Right ventricle myocardium inferior (tissue), 1 donor: ENCODE measurements at regions not wholly inside any gene's neighbourhood (a gene's known extent, or its start where the extent isn't known, plus 50 kb on each side); places are given as distances from the start of the nearest gene placed in this dataset.
A peak's percentile ranks its signal among the peaks of the same experiment; 100 is the strongest.

Experiments
- ATAC-seq: fragments of 200-7000 bp; cut with Tn5 transposase; one replicate; pipeline ENCODE4 v1.9.1; 2020; ENCODE audit warnings: mild to moderate bottlenecking, moderate library complexity
- DNase-seq: peaks from one replicate; pipeline ENCODE4 v3.0.0; 2021; ENCODE audit errors: missing footprints
- intact Hi-C: fragments of 100-400 bp; cut with DNase I; formaldehyde crosslinking; loops from one replicate; pipeline ENCODE4 v1.11.0; 2022
- donor health status: DM: no; HTN: yes; CAD: no; lungs with severe emphysema.

GRCh38 chr2:71864085-71864484, 283.6 kb downstream of the CYP26B1 start:
- intact Hi-C loops = no loop called here
- no peak for ATAC-seq
- no peak for DNase-seq

GRCh38 chr2:71863396-71863795, 284.3 kb downstream of the CYP26B1 start:
- ATAC-seq = no peak
- DNase-seq = no peak
- intact Hi-C loops = no loop called here

GRCh38 chr2:71862921-71863320, 284.7 kb downstream of the CYP26B1 start:
- ATAC-seq (no peak), DNase-seq (no peak)
- intact Hi-C loops = no loop called here

GRCh38 chr2:71861186-71862160, 286.2 kb downstream of the CYP26B1 start:
- intact Hi-C loops = no loop called here
- ATAC-seq = no peak
- DNase-seq = no peak

GRCh38 chr2:71860381-71860926, 287.2 kb downstream of the CYP26B1 start:
- DNase-seq (no peak), ATAC-seq (no peak)
- intact Hi-C loops = no loop called here

- ATAC-seq = no peak
- intact Hi-C loops = no loop called here
- DNase-seq = no peak
Measured at GRCh38 chr2:71859211-71859847, 288.3 kb downstream of the CYP26B1 start.

- no peak for DNase-seq
- ATAC-seq = no peak
- intact Hi-C loops = no loop called here
Measured at GRCh38 chr2:71858071-71858470, 289.6 kb downstream of the CYP26B1 start.

GRCh38 chr2:71857636-71858035, 290.0 kb downstream of the CYP26B1 start:
- DNase-seq (no peak), ATAC-seq (peak; percentile 8)
- intact Hi-C loops = no loop called here

GRCh38 chr2:71856773-71857525, 290.7 kb downstream of the CYP26B1 start:
- intact Hi-C loops = no loop called here
- ATAC-seq (no peak), DNase-seq (no peak)

GRCh38 chr2:71853858-71854257, 293.8 kb downstream of the CYP26B1 start:
- ATAC-seq (no peak), DNase-seq (no peak)
- intact Hi-C loops = no loop called here

- intact Hi-C loops = no loop called here
- peak; percentile 77 for DNase-seq
Measured at GRCh38 chr2:71852141-71852711, 295.4 kb downstream of the CYP26B1 start.

GRCh38 chr2:71851094-71851750, 296.4 kb downstream of the CYP26B1 start:
- DNase-seq (no peak), ATAC-seq (peak; percentile 74)
- intact Hi-C loops = no loop called here

More at GRCh38 chr2:71852141-71852711, 295.4 kb downstream of the CYP26B1 start:
- peak; percentile 26 for ATAC-seq

GRCh38 chr2:71850306-71850801, 297.3 kb downstream of the CYP26B1 start:
- intact Hi-C loops = no loop called here
- peak; percentile 58 for ATAC-seq
- DNase-seq = no peak

- intact Hi-C loops = no loop called here
- peak; percentile 36 for ATAC-seq
Measured at GRCh38 chr2:71849607-71850305, 297.9 kb downstream of the CYP26B1 start.

GRCh38 chr2:71849111-71849510, 298.6 kb downstream of the CYP26B1 start:
- intact Hi-C loops = no loop called here
- ATAC-seq = no peak
- DNase-seq = no peak

More at GRCh38 chr2:71849607-71850305, 297.9 kb downstream of the CYP26B1 start:
- DNase-seq = no peak

GRCh38 chr2:71846669-71847291, 300.9 kb downstream of the CYP26B1 start:
- ATAC-seq (no peak), DNase-seq (no peak)
- intact Hi-C loops = no loop called here

GRCh38 chr2:71846072-71846471, 301.6 kb downstream of the CYP26B1 start:
- DNase-seq (no peak), ATAC-seq (no peak)
- intact Hi-C loops = no loop called here
